GM19467 (cell line): ENCODE measurements at regions not wholly inside any gene's neighbourhood (a gene's known extent, or its start where the extent isn't known, plus 50 kb on each side); places are given as distances from the start of the nearest gene placed in this dataset.
"Not testable (repeated sequence)": the region's sequence is repeated elsewhere in the genome, so short reads cannot be mapped to it uniquely, and the experiment has no call there.

ENCODE experiments used
- ATAC-seq: cut with Tn5 transposase; IDR thresholded peaks from one replicate; pipeline ENCODE4 v1.9.1; 2021; ENCODE audit warnings: mild to moderate bottlenecking, moderate library complexity; ENCODE audit not compliant: unreplicated experiment

GRCh38 chr10:6706725-6707124 lies 126.6 kb upstream of the PRKCQ start:
- ATAC-seq: no peak

- no peak for ATAC-seq
Measured at GRCh38 chr10:6704896-6705295, 124.8 kb upstream of the PRKCQ start.

DNA sequence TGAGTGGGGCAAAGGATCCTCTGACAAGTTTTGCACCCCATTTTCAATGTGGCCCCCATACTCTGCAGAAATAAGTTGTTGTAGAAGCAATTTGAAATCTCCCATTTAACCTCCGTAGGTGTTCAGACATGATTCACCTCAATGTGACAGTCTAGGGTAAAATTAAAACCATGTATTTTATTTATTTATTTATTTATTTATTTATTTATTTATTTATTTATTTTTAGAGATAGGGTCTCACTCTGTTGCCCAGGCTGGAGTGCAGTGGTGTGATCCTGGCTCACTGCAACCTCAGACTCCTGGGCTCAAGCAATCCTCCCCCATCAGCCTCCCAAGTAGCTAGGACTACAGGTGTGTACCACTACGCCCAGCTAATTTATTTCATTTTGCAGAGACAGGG lies 122.8 kb upstream of the PRKCQ start:
- ATAC-seq: not testable (repeated sequence)

- no peak for ATAC-seq
Measured at GRCh38 chr10:6702030-6702429, 122.0 kb upstream of the PRKCQ start.

- no peak for ATAC-seq
Measured at GRCh38 chr10:6701289-6701688, 121.2 kb upstream of the PRKCQ start.

DNA sequence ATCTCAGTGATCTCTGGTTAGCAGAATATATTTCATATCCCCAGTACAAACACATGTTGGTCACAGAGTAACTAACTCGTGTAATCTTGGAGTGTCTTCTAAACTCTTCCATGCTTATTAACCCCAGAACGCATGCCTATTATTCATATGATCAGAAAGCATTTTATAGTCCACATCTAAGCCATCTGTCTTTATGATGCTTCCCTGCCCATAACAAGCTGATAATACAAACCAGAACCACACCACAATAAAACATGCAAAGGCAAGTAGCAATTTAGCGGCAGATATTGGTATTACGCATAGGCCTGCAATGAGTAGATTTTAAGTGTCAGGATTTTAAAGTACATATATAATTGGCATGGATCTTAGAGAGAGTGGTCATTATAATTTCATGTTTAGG lies 120.0 kb upstream of the PRKCQ start:
- ATAC-seq: no peak

- ATAC-seq: no peak
Measured at GRCh38 chr10:6699336-6699735, 119.3 kb upstream of the PRKCQ start.

GRCh38 chr10:6695519-6695918 lies 115.4 kb upstream of the PRKCQ start:
- no peak for ATAC-seq

DNA sequence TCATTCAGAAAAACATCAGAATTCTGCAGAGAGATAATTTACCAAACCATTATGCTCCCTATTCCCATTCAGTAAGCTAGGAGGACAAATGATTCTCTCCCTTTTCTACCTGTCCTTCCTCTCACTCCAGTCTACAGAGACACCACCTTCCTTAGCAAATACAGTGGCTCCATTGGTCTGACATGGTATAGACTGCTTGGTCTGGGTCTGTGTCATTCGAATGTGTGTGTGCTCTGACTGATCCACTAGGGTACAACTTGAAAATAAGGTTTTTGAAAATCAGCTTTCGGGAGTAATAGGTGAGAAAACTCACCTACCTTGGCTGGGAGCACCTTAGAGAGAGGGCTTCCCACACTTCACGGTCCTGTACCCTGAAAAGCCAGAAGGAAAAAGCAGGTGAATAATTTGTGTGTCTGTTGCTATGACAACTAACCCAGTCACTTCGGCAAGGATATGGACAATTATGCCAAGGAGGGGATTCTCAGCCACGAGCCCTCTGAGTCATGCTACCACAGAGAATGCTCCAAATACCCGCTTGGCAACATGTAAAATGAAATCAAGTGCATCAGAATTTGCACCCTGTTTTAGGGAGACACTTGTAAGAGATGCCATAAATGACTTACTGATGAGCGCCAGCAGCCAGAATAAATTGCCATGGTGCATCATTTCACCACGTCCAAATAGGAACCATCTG lies 114.5 kb upstream of the PRKCQ start:
- ATAC-seq: no peak

DNA sequence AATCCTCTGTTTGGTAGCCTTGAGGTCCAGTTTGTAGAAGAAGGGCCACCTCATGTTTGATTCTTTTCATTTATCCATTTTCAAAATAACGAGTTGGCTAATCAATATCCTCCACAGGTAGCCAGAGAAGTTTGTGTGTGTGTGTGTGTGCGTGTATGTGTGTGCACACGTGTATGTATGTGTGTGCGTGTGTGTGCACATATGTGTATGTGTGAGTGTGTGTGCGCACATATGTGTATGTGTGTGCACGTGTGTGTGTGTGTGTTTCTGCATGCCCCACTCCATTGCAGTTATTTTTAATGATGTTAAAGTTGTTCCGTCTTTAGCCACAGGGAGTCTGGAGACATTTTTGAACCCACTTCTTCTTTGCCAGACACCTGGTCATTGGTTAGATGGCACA lies 112.8 kb upstream of the PRKCQ start:
- no peak for ATAC-seq

DNA sequence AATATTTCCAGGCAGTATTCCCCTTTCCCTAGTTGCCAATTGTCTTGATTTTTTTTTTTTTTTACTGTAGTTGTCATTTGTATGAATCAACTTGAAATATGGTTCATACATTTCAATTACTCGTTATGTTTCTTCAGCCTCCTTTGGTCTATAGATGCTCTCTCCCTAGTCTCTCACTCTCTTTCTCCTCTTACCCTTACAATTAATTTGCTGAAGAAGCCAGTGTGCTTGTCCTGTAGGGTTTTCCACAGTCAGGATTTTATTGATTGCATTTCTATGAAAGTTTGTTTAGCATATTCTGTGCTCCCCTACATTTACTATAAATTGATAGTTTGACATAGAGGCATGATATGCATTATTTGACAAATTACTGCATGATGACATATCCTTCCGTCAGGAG lies 112.0 kb upstream of the PRKCQ start:
- ATAC-seq: no peak

DNA sequence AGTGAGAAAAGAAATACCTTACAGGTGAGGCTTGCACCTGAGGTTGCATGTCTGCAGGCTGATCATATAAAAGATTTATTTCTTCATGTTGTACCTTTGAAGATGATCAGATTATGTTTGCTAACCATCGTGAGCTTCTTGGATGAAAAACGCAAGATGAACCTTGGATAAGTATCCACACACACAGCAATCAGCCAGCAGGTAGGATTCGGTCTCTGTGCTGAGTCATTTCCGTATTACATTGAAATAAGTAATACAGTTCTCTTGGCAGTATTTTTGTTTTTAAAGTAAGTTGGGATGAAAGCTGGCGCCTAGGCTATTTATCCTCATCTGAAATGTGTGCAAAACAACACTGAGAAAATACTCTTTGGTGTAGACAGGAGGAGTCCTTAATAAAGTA lies 109.0 kb upstream of the PRKCQ start:
- no peak for ATAC-seq

GRCh38 chr10:6680735-6681134 lies 100.7 kb upstream of the PRKCQ start:
- ATAC-seq: no peak

- ATAC-seq: no peak
Measured at GRCh38 chr10:6678956-6679355, 98.9 kb upstream of the PRKCQ start.

GRCh38 chr10:6678211-6678803 lies 98.2 kb upstream of the PRKCQ start:
- ATAC-seq: no peak

GRCh38 chr10:6677129-6677528 lies 97.1 kb upstream of the PRKCQ start:
- not testable (repeated sequence) for ATAC-seq

DNA sequence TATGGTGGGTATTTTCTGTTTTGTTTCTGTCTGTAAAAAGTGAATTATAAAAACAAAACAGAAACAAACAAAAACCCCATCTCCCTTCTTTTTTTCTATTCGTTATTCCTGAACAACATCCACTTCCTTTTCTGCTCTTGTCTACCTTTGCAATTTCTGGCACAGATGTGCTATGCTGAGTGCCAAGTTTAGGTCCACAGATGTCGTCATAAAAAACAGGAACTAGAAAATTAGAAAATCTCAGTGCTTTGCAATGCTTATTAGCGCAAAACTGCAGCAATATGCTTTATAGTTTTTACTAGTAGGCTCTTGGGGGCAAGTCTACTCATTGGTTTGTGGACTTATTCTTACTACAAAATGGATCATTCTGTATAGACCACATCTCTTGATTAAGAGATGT lies 94.2 kb upstream of the PRKCQ start:
- no peak for ATAC-seq

GRCh38 chr10:6671976-6672375 lies 91.9 kb upstream of the PRKCQ start:
- no peak for ATAC-seq

- no peak for ATAC-seq
Measured at GRCh38 chr10:6669269-6669859, 89.3 kb upstream of the PRKCQ start.

- ATAC-seq: no peak
Measured at GRCh38 chr10:6667679-6668270, 87.7 kb upstream of the PRKCQ start.

- no peak for ATAC-seq
Measured at GRCh38 chr10:6667150-6667549, 87.1 kb upstream of the PRKCQ start.

DNA sequence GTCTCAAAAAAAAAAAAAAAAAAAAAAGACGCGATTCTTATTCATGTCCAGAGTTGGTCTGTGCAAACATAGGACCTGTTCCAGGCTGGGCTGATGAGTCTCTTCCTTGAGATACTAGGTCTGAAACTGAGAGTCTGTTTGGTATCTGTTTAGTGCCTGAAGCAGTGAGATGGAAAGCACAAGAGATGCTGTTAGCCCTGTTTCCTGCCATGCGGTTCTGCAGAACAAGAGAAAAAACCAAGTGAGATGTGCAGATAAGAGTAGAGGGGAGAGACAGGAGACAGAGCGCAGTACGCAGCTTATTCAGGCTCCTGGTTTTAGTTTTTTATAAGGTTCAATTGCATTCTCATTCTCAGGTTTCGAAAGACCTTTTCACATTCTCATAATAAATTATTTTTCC lies 85.8 kb upstream of the PRKCQ start:
- no peak for ATAC-seq
